Activated T-cell treated with anti-CD3 and anti-CD28 coated beads for 4 hours (primary cell): ENCODE measurements at regions not wholly inside any gene's neighbourhood (a gene's known extent, or its start where the extent isn't known, plus 50 kb on each side); places are given as distances from the start of the nearest gene placed in this dataset.

Experiments used
- DNase-seq: peaks from one replicate; pipeline ENCODE4 v3.0.0-alpha.2; 2020

GRCh38 chr2:120958623-120959366 is 223.1 kb downstream of the GLI2 start:
- no peak for DNase-seq

- no peak for DNase-seq
Observed at GRCh38 chr2:120959426-120959825, 223.8 kb downstream of the GLI2 start.

- DNase-seq: no peak
Observed at GRCh38 chr2:120960770-120961366, 225.2 kb downstream of the GLI2 start.

GRCh38 chr2:120961396-120961795 is 225.7 kb downstream of the GLI2 start:
- no peak for DNase-seq

GRCh38 chr2:120963997-120964705 is 228.5 kb downstream of the GLI2 start:
- no peak for DNase-seq

- DNase-seq: no peak
Observed at GRCh38 chr2:120964819-120965218, 229.2 kb downstream of the GLI2 start.

GRCh38 chr2:120966510-120967254 is 231.0 kb downstream of the GLI2 start:
- no peak for DNase-seq

GRCh38 chr2:120968307-120969015 is 232.8 kb downstream of the GLI2 start:
- no peak for DNase-seq

GRCh38 chr2:120969613-120970355 is 234.1 kb downstream of the GLI2 start:
- no peak for DNase-seq

- no peak for DNase-seq
Observed at GRCh38 chr2:120971866-120972265, 236.2 kb downstream of the GLI2 start.

GRCh38 chr2:120972286-120972685 is 236.6 kb downstream of the GLI2 start:
- no peak for DNase-seq

- DNase-seq: no peak
Observed at GRCh38 chr2:120973196-120973595, 237.5 kb downstream of the GLI2 start.

- no peak for DNase-seq
Observed at GRCh38 chr2:120974950-120975349, 239.3 kb downstream of the GLI2 start.

GRCh38 chr2:120976501-120977307 is 241.0 kb downstream of the GLI2 start:
- no peak for DNase-seq

GRCh38 chr2:120977582-120978358 is 242.1 kb downstream of the GLI2 start:
- no peak for DNase-seq

GRCh38 chr2:120978359-120979050 is 242.8 kb downstream of the GLI2 start:
- DNase-seq: no peak

GRCh38 chr2:120979398-120979797 is 243.7 kb downstream of the GLI2 start:
- DNase-seq: no peak

GRCh38 chr2:120979921-120980320 is 244.3 kb downstream of the GLI2 start:
- no peak for DNase-seq

GRCh38 chr2:120981443-120981842 is 245.8 kb downstream of the GLI2 start:
- DNase-seq: no peak

GRCh38 chr2:120982598-120982997 is 246.9 kb downstream of the GLI2 start:
- DNase-seq: no peak
